ENCODE measurements at regions not wholly inside any gene's neighbourhood (a gene's known extent, or its start where the extent isn't known, plus 50 kb on each side); places are given as distances from the start of the nearest gene placed in this dataset.

GRCh38 chr2:199627417-199627816 lies 169.7 kb upstream of the SATB2 start:
- no peak for DNase-seq (ENCODE audit: low read depth)

GRCh38 chr2:199624958-199625357 lies 167.2 kb upstream of the SATB2 start:
- no peak for DNase-seq (ENCODE audit: low read depth)

GRCh38 chr2:199612509-199613130 lies 154.9 kb upstream of the SATB2 start:
- no peak for DNase-seq (ENCODE audit: low read depth)

GRCh38 chr2:199607914-199608313 lies 150.2 kb upstream of the SATB2 start:
- no peak for DNase-seq (ENCODE audit: low read depth)

- no peak for DNase-seq (ENCODE audit: low read depth)
These were observed 148.5 kb upstream of the SATB2 start for GRCh38 chr2:199606193-199606780.

- DNase-seq (ENCODE audit: low read depth) = no peak
These were observed 146.1 kb upstream of the SATB2 start for GRCh38 chr2:199603721-199604291.

GRCh38 chr2:199602896-199603717 lies 145.4 kb upstream of the SATB2 start:
- DNase-seq (ENCODE audit: low read depth) = no peak

- no peak for DNase-seq (ENCODE audit: low read depth)
These were observed 144.6 kb upstream of the SATB2 start for GRCh38 chr2:199602271-199602895.

- DNase-seq (ENCODE audit: low read depth) = no peak
These were observed 138.8 kb upstream of the SATB2 start for GRCh38 chr2:199596549-199596948.

GRCh38 chr2:199594443-199594842 lies 136.7 kb upstream of the SATB2 start:
- DNase-seq (ENCODE audit: low read depth) = no peak

GRCh38 chr2:199591826-199592225 lies 134.1 kb upstream of the SATB2 start:
- no peak for DNase-seq (ENCODE audit: low read depth)

GRCh38 chr2:199590321-199591203 lies 132.8 kb upstream of the SATB2 start:
- no peak for DNase-seq (ENCODE audit: low read depth)

GRCh38 chr2:199589306-199589705 lies 131.6 kb upstream of the SATB2 start:
- DNase-seq (ENCODE audit: low read depth) = no peak

- no peak for DNase-seq (ENCODE audit: low read depth)
These were observed 130.3 kb upstream of the SATB2 start for GRCh38 chr2:199588054-199588453.

GRCh38 chr2:199586646-199587045 lies 128.9 kb upstream of the SATB2 start:
- DNase-seq (ENCODE audit: low read depth) = no peak

GRCh38 chr2:199583676-199584075 lies 125.9 kb upstream of the SATB2 start:
- DNase-seq (ENCODE audit: low read depth) = no peak

GRCh38 chr2:199581935-199582360 lies 124.2 kb upstream of the SATB2 start:
- DNase-seq (ENCODE audit: low read depth) = no peak

GRCh38 chr2:199581408-199581807 lies 123.7 kb upstream of the SATB2 start:
- DNase-seq (ENCODE audit: low read depth) = no peak

- no peak for DNase-seq (ENCODE audit: low read depth)
These were observed 117.7 kb upstream of the SATB2 start for GRCh38 chr2:199575416-199575815.

GRCh38 chr2:199572571-199572970 lies 114.8 kb upstream of the SATB2 start:
- no peak for DNase-seq (ENCODE audit: low read depth)

- DNase-seq (ENCODE audit: low read depth) = no peak
These were observed 113.2 kb upstream of the SATB2 start for GRCh38 chr2:199570934-199571333.

All from fibroblast of gingiva (primary cell).